HUES48 (cell line): ENCODE measurements at regions not wholly inside any gene's neighbourhood (a gene's known extent, or its start where the extent isn't known, plus 50 kb on each side); places are given as distances from the start of the nearest gene placed in this dataset.

Experiments
- H3K27ac ChIP-seq: one replicate; pipeline ENCODE4 v1.7.0; 2013; ENCODE audit warnings: low read depth, low read length, inconsistent platforms
- H3K27me3 ChIP-seq: 2 replicates; pipeline ENCODE4 v1.6.1; 2013; ENCODE audit warnings: mild to moderate bottlenecking, low read length; ENCODE audit not compliant: control insufficient read depth, insufficient read depth
- H3K36me3 ChIP-seq: 2 replicates; pipeline ENCODE4 v1.6.1; 2013; ENCODE audit warnings: low read length; ENCODE audit not compliant: control insufficient read depth, insufficient read depth
- H3K4me1 ChIP-seq: 2 replicates; pipeline ENCODE4 v1.6.1; 2013; ENCODE audit warnings: mild to moderate bottlenecking, low read length; ENCODE audit not compliant: control insufficient read depth, insufficient read depth
- H3K4me3 ChIP-seq: 2 replicates; pipeline ENCODE4 v1.5.1; 2013; ENCODE audit warnings: mild to moderate bottlenecking, low read depth, low read length
- H3K9ac ChIP-seq: 2 replicates; pipeline ENCODE4 v1.6.1; 2013; ENCODE audit warnings: mild to moderate bottlenecking, low read depth, low read length, moderate library complexity
- H3K9me3 ChIP-seq: 2 replicates; pipeline ENCODE4 v1.6.1; 2013; ENCODE audit warnings: low read length; ENCODE audit not compliant: control insufficient read depth, insufficient read depth

GRCh38 chr2:164306872-164307271 is 314.4 kb downstream of the GRB14 start:
- no peak overlapping the region for H3K9ac ChIP-seq
- H3K27me3 ChIP-seq: no peaks in the 10 kb centered on the region

DNA sequence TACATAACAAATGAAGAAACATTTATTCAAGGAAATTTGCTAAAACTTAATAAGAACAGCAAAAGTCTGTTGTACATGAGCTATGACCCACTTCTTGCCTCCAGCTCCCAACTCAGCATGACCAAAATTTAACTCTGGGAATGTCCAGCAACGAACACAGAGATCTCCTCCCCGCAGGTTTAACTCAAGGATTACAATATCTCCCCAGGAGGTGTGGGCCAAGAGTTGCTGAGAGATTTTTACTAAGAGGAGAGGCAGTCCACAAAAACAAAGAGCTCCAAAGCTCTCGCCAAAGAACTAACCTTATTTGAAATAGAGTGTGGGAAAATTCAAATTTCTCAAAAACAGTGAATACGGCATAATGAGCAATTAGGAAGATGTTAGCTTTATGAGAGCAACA is 318.5 kb downstream of the GRB14 start:
- Histone ChIP-seq H3K4me3 (0 out of 2 replicates have a peak overlapping the region, but pooled peaks have one; percentile 6), H3K27ac (peak overlapping the region; percentile 7), H3K4me1 (peaks cover 13% of the 10 kb centered on the region), H3K27me3 (no peaks in the 10 kb centered on the region), H3K9ac (no peak overlapping the region), H3K36me3 (no peaks in the 10 kb centered on the region), H3K9me3 (no peaks in the 10 kb centered on the region)

More at GRCh38 chr2:164306872-164307271, 314.4 kb downstream of the GRB14 start:
- H3K4me3 ChIP-seq: no peak overlapping the region
- H3K36me3 ChIP-seq: no peaks in the 10 kb centered on the region
- peaks cover 13% of the 10 kb centered on the region for H3K4me1 ChIP-seq
- no peaks in the 10 kb centered on the region for H3K9me3 ChIP-seq
- no peak overlapping the region for H3K27ac ChIP-seq

DNA sequence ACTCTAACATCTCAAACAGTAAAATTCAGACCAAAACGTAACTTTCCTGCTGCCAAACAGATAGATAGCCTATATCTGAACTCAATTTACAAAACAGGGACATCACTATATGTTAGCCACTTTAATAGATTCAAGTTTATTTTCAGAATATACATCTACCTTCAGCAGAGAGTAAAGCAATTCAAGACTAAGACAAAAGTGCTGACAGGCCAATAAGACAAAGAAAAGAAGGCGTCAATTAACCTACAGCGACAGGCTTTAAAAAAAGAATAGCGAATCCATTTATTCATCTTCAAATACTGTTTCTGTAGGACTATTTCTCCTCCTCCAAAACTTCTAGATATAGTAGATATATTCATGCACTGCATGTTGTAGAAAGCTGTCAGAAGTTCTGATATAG is 333.0 kb downstream of the GRB14 start:
- Histone ChIP-seq H3K4me1 (no peaks in the 10 kb centered on the region), H3K9ac (no peak overlapping the region), H3K9me3 (no peaks in the 10 kb centered on the region), H3K27ac (no peak overlapping the region), H3K27me3 (no peaks in the 10 kb centered on the region), H3K4me3 (no peak overlapping the region), H3K36me3 (no peaks in the 10 kb centered on the region)

DNA sequence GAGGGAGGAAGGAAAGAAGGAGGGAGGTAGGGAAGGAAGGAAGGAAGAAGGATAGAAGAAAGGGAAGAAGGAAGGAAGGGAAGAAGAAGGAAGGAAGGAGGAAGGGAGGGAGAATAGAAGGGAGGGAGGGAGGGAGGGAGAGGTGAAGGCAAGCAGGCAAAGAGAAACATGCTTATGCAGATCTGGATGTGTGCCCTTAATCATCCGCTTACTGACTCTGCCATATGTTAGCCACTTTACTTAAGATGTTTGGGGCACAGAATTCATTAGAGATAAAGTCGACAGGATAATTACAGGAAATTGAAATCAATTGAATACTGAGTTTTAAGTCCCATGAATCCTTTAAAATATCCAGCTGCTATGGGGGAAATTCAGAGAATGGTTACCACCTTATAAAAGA is 334.2 kb downstream of the GRB14 start:
- H3K4me1 ChIP-seq: no peaks in the 10 kb centered on the region
- no peaks in the 10 kb centered on the region for H3K9me3 ChIP-seq
- no peak overlapping the region for H3K9ac ChIP-seq
- no peak overlapping the region for H3K4me3 ChIP-seq
- H3K27ac ChIP-seq: no peak overlapping the region
- no peaks in the 10 kb centered on the region for H3K36me3 ChIP-seq
- H3K27me3 ChIP-seq: no peaks in the 10 kb centered on the region

GRCh38 chr2:164285576-164285975 is 335.7 kb downstream of the GRB14 start:
- Histone ChIP-seq H3K36me3 (no peaks in the 10 kb centered on the region), H3K27me3 (no peaks in the 10 kb centered on the region), H3K27ac (no peak overlapping the region), H3K4me3 (no peak overlapping the region), H3K4me1 (no peaks in the 10 kb centered on the region), H3K9ac (no peak overlapping the region), H3K9me3 (no peaks in the 10 kb centered on the region)

DNA sequence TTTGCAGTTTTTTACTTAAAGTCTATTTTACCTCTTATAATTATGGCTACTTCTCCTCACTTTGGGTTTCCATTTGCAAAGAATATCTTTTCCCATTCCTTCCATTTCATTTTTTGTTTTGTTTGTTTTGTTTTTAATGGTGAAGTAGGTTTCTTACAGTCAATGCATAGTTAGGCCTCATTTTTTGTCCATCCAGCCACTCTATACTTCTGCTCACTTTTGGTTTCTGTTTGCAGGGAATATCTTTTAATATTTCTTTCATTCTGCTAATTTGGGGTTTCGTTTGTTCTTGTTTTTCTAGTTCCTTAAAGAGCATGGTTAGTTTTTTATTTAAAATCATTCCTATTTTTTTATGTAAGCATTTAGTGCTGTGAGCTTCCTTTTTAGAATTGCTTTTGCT is 339.4 kb downstream of the GRB14 start:
- H3K36me3 ChIP-seq: no peaks in the 10 kb centered on the region
- H3K27ac ChIP-seq: no peak overlapping the region
- H3K9ac ChIP-seq: no peak overlapping the region
- H3K27me3 ChIP-seq: no peaks in the 10 kb centered on the region
- H3K4me1 ChIP-seq: no peaks in the 10 kb centered on the region
- H3K9me3 ChIP-seq: no peaks in the 10 kb centered on the region
- H3K4me3 ChIP-seq: no peak overlapping the region

- Histone ChIP-seq H3K27ac (no peak overlapping the region), H3K36me3 (no peaks in the 10 kb centered on the region), H3K4me3 (no peak overlapping the region), H3K9me3 (no peaks in the 10 kb centered on the region), H3K9ac (no peak overlapping the region), H3K27me3 (no peaks in the 10 kb centered on the region), H3K4me1 (no peaks in the 10 kb centered on the region)
Measured at GRCh38 chr2:164275659-164276058, 345.6 kb downstream of the GRB14 start.

- H3K4me3 ChIP-seq: no peak overlapping the region
- H3K27me3 ChIP-seq: no peaks in the 10 kb centered on the region
- no peaks in the 10 kb centered on the region for H3K36me3 ChIP-seq
- H3K9me3 ChIP-seq: no peaks in the 10 kb centered on the region
- no peaks in the 10 kb centered on the region for H3K4me1 ChIP-seq
- H3K27ac ChIP-seq: no peak overlapping the region
- no peak overlapping the region for H3K9ac ChIP-seq
Measured at GRCh38 chr2:164260506-164260905, 360.8 kb downstream of the GRB14 start.

DNA sequence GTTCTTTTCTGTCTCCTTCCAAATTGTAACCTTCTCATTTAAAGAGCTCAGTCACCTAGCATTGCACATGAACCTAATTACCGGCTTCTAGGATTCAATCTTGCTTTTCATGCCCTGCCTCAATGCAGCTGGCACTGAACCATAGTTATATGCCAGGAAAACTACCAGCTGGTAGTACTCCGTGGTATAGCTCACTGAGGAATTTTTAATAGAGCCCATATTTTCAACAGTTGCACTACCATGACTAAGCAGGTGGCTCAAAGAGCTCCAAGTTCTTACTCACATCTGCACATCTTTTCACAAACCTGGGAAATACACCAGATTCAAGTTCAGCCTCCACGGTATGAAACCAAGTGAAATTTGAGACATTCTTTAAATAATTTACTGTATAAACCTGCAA is 363.5 kb downstream of the GRB14 start:
- no peaks in the 10 kb centered on the region for H3K4me1 ChIP-seq
- H3K9ac ChIP-seq: no peak overlapping the region
- no peaks in the 10 kb centered on the region for H3K27me3 ChIP-seq
- H3K27ac ChIP-seq: no peak overlapping the region
- no peaks in the 10 kb centered on the region for H3K9me3 ChIP-seq
- H3K4me3 ChIP-seq: no peak overlapping the region
- no peaks in the 10 kb centered on the region for H3K36me3 ChIP-seq

DNA sequence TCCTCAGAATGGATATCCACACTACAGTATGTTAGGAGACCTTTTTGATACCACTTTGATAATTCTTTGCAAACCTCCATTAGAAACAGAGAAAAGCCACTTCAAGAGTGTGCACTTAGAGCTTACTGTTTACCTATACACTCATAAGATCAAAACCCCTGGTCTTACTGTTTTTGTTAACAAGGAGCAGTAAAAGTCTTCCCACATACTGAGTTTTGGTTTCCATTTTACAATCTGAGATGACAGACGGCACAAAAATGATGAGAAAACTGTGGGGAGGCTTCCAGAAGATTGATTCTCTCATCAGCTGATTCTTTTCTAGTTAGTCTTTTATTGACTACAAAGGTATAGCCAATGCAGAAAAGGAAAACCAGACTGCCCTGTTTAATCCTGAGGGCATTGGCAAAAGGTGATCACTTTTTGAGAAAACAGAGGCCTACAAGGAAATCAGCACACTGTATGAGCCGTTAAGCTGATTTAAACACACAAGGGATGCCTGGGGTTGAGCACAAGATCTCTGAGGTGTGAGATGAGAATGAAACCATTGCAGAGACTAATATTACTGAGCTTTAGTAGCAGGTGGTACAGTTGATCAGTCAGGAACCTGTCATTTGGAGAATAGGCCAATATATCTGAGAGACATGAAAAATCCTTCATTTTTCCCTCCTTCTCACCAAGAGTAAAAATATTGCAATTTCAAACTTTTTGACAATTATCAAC is 368.6 kb downstream of the GRB14 start:
- H3K9me3 ChIP-seq: no peaks in the 10 kb centered on the region
- no peak overlapping the region for H3K27ac ChIP-seq
- no peaks in the 10 kb centered on the region for H3K27me3 ChIP-seq
- H3K36me3 ChIP-seq: no peaks in the 10 kb centered on the region
- no peaks in the 10 kb centered on the region for H3K4me1 ChIP-seq
- H3K9ac ChIP-seq: no peak overlapping the region
- no peak overlapping the region for H3K4me3 ChIP-seq

GRCh38 chr2:164243315-164243714 is 378.0 kb downstream of the GRB14 start:
- no peak overlapping the region for H3K9ac ChIP-seq
- H3K27me3 ChIP-seq: no peaks in the 10 kb centered on the region
- no peaks in the 10 kb centered on the region for H3K4me1 ChIP-seq
- H3K4me3 ChIP-seq: no peak overlapping the region
- H3K36me3 ChIP-seq: no peaks in the 10 kb centered on the region
- no peak overlapping the region for H3K27ac ChIP-seq
- no peaks in the 10 kb centered on the region for H3K9me3 ChIP-seq
